IMR-90 (cell line): ENCODE measurements at regions not wholly inside any gene's neighbourhood (a gene's known extent, or its start where the extent isn't known, plus 50 kb on each side); places are given as distances from the start of the nearest gene placed in this dataset.

Source experiments
- CEBPB ChIP-seq: IDR thresholded peaks from 2 replicates; pipeline ENCODE4 v1.6.1; 2012; ENCODE audit warnings: low read depth, low read length, improper control_type of control experiment
- CHD1 ChIP-seq: IDR thresholded peaks from 2 replicates; pipeline ENCODE4 v1.6.1; 2012; ENCODE audit warnings: low read depth, low read length, improper control_type of control experiment
- FOS ChIP-seq: fragments of 150-350 bp; IDR thresholded peaks from 2 replicates; pipeline ENCODE4 v1.6.1; 2016; ENCODE audit warnings: low read depth, low read length
- MAFK ChIP-seq: IDR thresholded peaks from 2 replicates; pipeline ENCODE4 v1.6.1; 2012; ENCODE audit warnings: low read depth, low read length, improper control_type of control experiment
- MXI1 ChIP-seq: IDR thresholded peaks from 2 replicates; pipeline ENCODE4 v1.6.1; 2012; ENCODE audit warnings: low read depth, mild to moderate bottlenecking, low read length, moderate library complexity, borderline replicate concordance
- NFE2L2 ChIP-seq: fragments of 150-350 bp; IDR thresholded peaks from 2 replicates; pipeline ENCODE4 v1.6.1; 2016; ENCODE audit warnings: low read depth, mild to moderate bottlenecking, low read length
- POLR2A ChIP-seq: IDR thresholded peaks from 2 replicates; pipeline ENCODE4 v1.6.1; 2012; ENCODE audit warnings: mild to moderate bottlenecking, low read depth, low read length
- RAD21 ChIP-seq: IDR thresholded peaks from 2 replicates; pipeline ENCODE4 v1.6.1; 2012; ENCODE audit warnings: low read length, improper control_type of control experiment
- RCOR1 ChIP-seq: IDR thresholded peaks from 2 replicates; pipeline ENCODE4 v1.6.1; 2012; ENCODE audit warnings: mild to moderate bottlenecking, low read length, improper control_type of control experiment; ENCODE audit not compliant: insufficient replicate concordance
- RFX5 ChIP-seq: IDR thresholded peaks from 2 replicates; pipeline ENCODE4 v1.8.0; 2012; ENCODE audit warnings: low read depth, mild to moderate bottlenecking, low read length, moderate library complexity
- SMC3 ChIP-seq: fragments of 150-350 bp; IDR thresholded peaks from 2 replicates; pipeline ENCODE4 v1.6.1; 2016; ENCODE audit warnings: low read depth, mild to moderate bottlenecking, antibody characterized with exemption, low read length, moderate library complexity
- TF ChIP-seq, protein P1 (sequence below): conservative IDR thresholded peaks from 2 replicates; pipeline ENCODE4 v1.5.1; 2012; ENCODE audit warnings: mild to moderate bottlenecking, low read depth, low read length, improper control_type of control experiment
- TF ChIP-seq, protein P2 (sequence below): fragments of 150-350 bp; IDR thresholded peaks from 2 replicates; pipeline ENCODE4 v1.6.1; 2017; ENCODE audit warnings: mild to moderate bottlenecking, antibody characterized with exemption, low read length, low read depth
- TF ChIP-seq, protein P3 (sequence below): fragments of 150-350 bp; IDR thresholded peaks from 2 replicates; pipeline ENCODE4 v1.6.1; 2016; ENCODE audit warnings: low read depth, mild to moderate bottlenecking, low read length, moderate library complexity, borderline replicate concordance

DNA sequence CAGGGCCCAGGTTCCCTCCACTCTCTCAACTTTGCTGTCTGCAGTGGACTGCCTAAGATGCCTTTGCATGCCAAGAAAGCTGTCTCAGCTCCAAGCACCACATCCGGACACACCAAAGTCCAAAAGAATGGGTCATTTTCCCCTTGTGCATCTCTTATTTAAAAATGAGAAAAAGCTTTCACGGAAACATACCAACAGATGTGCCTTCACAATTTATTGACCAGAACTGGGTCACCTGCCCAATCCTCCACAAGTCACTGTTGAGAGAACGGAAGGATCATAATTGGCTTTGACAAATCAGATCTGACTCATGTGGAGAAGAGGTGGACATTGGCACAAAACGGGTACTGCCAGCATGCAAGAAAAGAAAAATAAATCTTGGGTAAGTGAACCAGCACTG, 258.3 kb downstream of the SNX13 start:
- TF ChIP-seq RCOR1, result no peak
- TF ChIP-seq, protein P1, sequence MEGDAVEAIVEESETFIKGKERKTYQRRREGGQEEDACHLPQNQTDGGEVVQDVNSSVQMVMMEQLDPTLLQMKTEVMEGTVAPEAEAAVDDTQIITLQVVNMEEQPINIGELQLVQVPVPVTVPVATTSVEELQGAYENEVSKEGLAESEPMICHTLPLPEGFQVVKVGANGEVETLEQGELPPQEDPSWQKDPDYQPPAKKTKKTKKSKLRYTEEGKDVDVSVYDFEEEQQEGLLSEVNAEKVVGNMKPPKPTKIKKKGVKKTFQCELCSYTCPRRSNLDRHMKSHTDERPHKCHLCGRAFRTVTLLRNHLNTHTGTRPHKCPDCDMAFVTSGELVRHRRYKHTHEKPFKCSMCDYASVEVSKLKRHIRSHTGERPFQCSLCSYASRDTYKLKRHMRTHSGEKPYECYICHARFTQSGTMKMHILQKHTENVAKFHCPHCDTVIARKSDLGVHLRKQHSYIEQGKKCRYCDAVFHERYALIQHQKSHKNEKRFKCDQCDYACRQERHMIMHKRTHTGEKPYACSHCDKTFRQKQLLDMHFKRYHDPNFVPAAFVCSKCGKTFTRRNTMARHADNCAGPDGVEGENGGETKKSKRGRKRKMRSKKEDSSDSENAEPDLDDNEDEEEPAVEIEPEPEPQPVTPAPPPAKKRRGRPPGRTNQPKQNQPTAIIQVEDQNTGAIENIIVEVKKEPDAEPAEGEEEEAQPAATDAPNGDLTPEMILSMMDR, result no peak
- no peak for TF ChIP-seq CHD1
- TF ChIP-seq CEBPB, result no peak
- no peak for TF ChIP-seq POLR2A
- no peak for TF ChIP-seq MXI1
- TF ChIP-seq RFX5, result no peak
- no peak for TF ChIP-seq RAD21
- TF ChIP-seq SMC3, result no peak
- TF ChIP-seq, protein P2, sequence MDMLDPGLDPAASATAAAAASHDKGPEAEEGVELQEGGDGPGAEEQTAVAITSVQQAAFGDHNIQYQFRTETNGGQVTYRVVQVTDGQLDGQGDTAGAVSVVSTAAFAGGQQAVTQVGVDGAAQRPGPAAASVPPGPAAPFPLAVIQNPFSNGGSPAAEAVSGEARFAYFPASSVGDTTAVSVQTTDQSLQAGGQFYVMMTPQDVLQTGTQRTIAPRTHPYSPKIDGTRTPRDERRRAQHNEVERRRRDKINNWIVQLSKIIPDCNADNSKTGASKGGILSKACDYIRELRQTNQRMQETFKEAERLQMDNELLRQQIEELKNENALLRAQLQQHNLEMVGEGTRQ, result no peak
- TF ChIP-seq, protein P3, sequence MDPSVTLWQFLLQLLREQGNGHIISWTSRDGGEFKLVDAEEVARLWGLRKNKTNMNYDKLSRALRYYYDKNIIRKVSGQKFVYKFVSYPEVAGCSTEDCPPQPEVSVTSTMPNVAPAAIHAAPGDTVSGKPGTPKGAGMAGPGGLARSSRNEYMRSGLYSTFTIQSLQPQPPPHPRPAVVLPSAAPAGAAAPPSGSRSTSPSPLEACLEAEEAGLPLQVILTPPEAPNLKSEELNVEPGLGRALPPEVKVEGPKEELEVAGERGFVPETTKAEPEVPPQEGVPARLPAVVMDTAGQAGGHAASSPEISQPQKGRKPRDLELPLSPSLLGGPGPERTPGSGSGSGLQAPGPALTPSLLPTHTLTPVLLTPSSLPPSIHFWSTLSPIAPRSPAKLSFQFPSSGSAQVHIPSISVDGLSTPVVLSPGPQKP, result no peak
- TF ChIP-seq FOS, result no peak
- no peak for TF ChIP-seq MAFK
- no peak for TF ChIP-seq NFE2L2
